Adipocyte (in vitro differentiated cells): ENCODE measurements at regions not wholly inside any gene's neighbourhood (a gene's known extent, or its start where the extent isn't known, plus 50 kb on each side); places are given as distances from the start of the nearest gene placed in this dataset.

ENCODE experiments used
- DNase-seq: peaks from one replicate; pipeline ENCODE4 v3.0.0-alpha.2; 2015; ENCODE audit warnings: low read depth
- H3K27me3 ChIP-seq: replicated peaks from 2 replicates; pipeline ENCODE4 v1.7.0; 2013; ENCODE audit warnings: mild to moderate bottlenecking, low read length, moderate library complexity; ENCODE audit not compliant: control insufficient read depth, insufficient read depth
- H3K36me3 ChIP-seq: 2 replicates; pipeline ENCODE4 v1.7.0; 2013; ENCODE audit warnings: low read length, mild to moderate bottlenecking, moderate library complexity; ENCODE audit not compliant: control insufficient read depth, insufficient read depth, severe bottlenecking
- H3K4me1 ChIP-seq: 2 replicates; pipeline ENCODE4 v1.7.0; 2013; ENCODE audit warnings: mild to moderate bottlenecking, low read length, moderate library complexity; ENCODE audit not compliant: control insufficient read depth, insufficient read depth
- H3K4me3 ChIP-seq: 2 replicates; pipeline ENCODE4 v1.7.0; 2013; ENCODE audit warnings: mild to moderate bottlenecking, low read length, moderate library complexity
- H3K9ac ChIP-seq: 2 replicates; pipeline ENCODE4 v1.7.0; 2013; ENCODE audit warnings: mild to moderate bottlenecking, low read length, moderate library complexity
- H3K9me3 ChIP-seq: 2 replicates; pipeline ENCODE4 v1.7.0; 2013; ENCODE audit warnings: mild to moderate bottlenecking, low read length, moderate library complexity; ENCODE audit not compliant: control insufficient read depth

- H3K9ac ChIP-seq = no peak overlapping the region
- H3K36me3 ChIP-seq = no peaks in the 10 kb centered on the region
- DNase-seq = no peak
- peaks cover 3% of the 10 kb centered on the region for H3K27me3 ChIP-seq
- no peaks in the 10 kb centered on the region for H3K9me3 ChIP-seq
- peaks cover 10% of the 10 kb centered on the region for H3K4me1 ChIP-seq
- no peak overlapping the region for H3K4me3 ChIP-seq
Observed at GRCh38 chr12:131370791-131371347, 340.0 kb upstream of the SFSWAP start.

GRCh38 chr12:131371401-131372170, 339.3 kb upstream of the SFSWAP start:
- no peaks in the 10 kb centered on the region for H3K9me3 ChIP-seq
- no peaks in the 10 kb centered on the region for H3K36me3 ChIP-seq
- peak overlapping the region; percentile 25 for H3K4me3 ChIP-seq
- H3K27me3 ChIP-seq = peaks cover 3% of the 10 kb centered on the region
- H3K4me1 ChIP-seq = peaks cover 10% of the 10 kb centered on the region
- no peak for DNase-seq
- H3K9ac ChIP-seq = peak overlapping the region; percentile 18

GRCh38 chr12:131372171-131372475, 338.8 kb upstream of the SFSWAP start:
- DNase-seq = no peak
- Histone ChIP-seq H3K9ac (no peak overlapping the region), H3K27me3 (peaks cover 3% of the 10 kb centered on the region), H3K36me3 (no peaks in the 10 kb centered on the region), H3K4me3 (peak overlapping the region; percentile 25), H3K9me3 (no peaks in the 10 kb centered on the region), H3K4me1 (peaks cover 10% of the 10 kb centered on the region)

GRCh38 chr12:131372706-131373195, 338.1 kb upstream of the SFSWAP start:
- H3K9ac ChIP-seq = no peak overlapping the region
- H3K36me3 ChIP-seq = no peaks in the 10 kb centered on the region
- H3K4me3 ChIP-seq = no peak overlapping the region
- H3K9me3 ChIP-seq = no peaks in the 10 kb centered on the region
- DNase-seq = no peak
- H3K27me3 ChIP-seq = peaks cover 4% of the 10 kb centered on the region
- H3K4me1 ChIP-seq = peaks cover 10% of the 10 kb centered on the region

- no peak for DNase-seq
- Histone ChIP-seq H3K4me3 (no peak overlapping the region), H3K9me3 (no peaks in the 10 kb centered on the region), H3K4me1 (peaks cover 10% of the 10 kb centered on the region), H3K27me3 (peaks cover 26% of the 10 kb centered on the region), H3K9ac (no peak overlapping the region), H3K36me3 (no peaks in the 10 kb centered on the region)
Observed at GRCh38 chr12:131375261-131375971, 335.5 kb upstream of the SFSWAP start.

GRCh38 chr12:131375972-131376345, 334.9 kb upstream of the SFSWAP start:
- H3K9me3 ChIP-seq = no peaks in the 10 kb centered on the region
- no peak overlapping the region for H3K4me3 ChIP-seq
- DNase-seq = no peak
- H3K27me3 ChIP-seq = peaks cover 30% of the 10 kb centered on the region
- H3K36me3 ChIP-seq = no peaks in the 10 kb centered on the region
- H3K4me1 ChIP-seq = peaks cover 10% of the 10 kb centered on the region
- H3K9ac ChIP-seq = no peak overlapping the region

GRCh38 chr12:131378176-131378842, 332.6 kb upstream of the SFSWAP start:
- no peaks in the 10 kb centered on the region for H3K9me3 ChIP-seq
- H3K4me1 ChIP-seq = no peaks in the 10 kb centered on the region
- no peak for DNase-seq
- H3K27me3 ChIP-seq = peaks cover 37% of the 10 kb centered on the region
- no peaks in the 10 kb centered on the region for H3K36me3 ChIP-seq
- no peak overlapping the region for H3K9ac ChIP-seq
- H3K4me3 ChIP-seq = no peak overlapping the region

- Histone ChIP-seq H3K36me3 (no peaks in the 10 kb centered on the region), H3K4me3 (no peak overlapping the region), H3K4me1 (no peaks in the 10 kb centered on the region), H3K9me3 (no peaks in the 10 kb centered on the region), H3K27me3 (peaks cover 44% of the 10 kb centered on the region), H3K9ac (no peak overlapping the region)
- DNase-seq = no peak
Observed at GRCh38 chr12:131378861-131379665, 331.8 kb upstream of the SFSWAP start.

GRCh38 chr12:131379738-131380137, 331.2 kb upstream of the SFSWAP start:
- no peak overlapping the region for H3K9ac ChIP-seq
- no peak for DNase-seq
- no peaks in the 10 kb centered on the region for H3K36me3 ChIP-seq
- no peaks in the 10 kb centered on the region for H3K4me1 ChIP-seq
- H3K4me3 ChIP-seq = no peak overlapping the region
- H3K27me3 ChIP-seq = peaks cover 47% of the 10 kb centered on the region
- no peaks in the 10 kb centered on the region for H3K9me3 ChIP-seq

- Histone ChIP-seq H3K27me3 (peaks cover 48% of the 10 kb centered on the region), H3K9me3 (no peaks in the 10 kb centered on the region), H3K9ac (no peak overlapping the region), H3K4me1 (no peaks in the 10 kb centered on the region), H3K4me3 (no peak overlapping the region), H3K36me3 (no peaks in the 10 kb centered on the region)
- no peak for DNase-seq
Observed at GRCh38 chr12:131380220-131380964, 330.5 kb upstream of the SFSWAP start.
